PC-9 (cell line): ENCODE measurements at regions not wholly inside any gene's neighbourhood (a gene's known extent, or its start where the extent isn't known, plus 50 kb on each side); places are given as distances from the start of the nearest gene placed in this dataset.
A peak's percentile ranks its signal among the peaks of the same experiment; 100 is the strongest.

Experiments
- BruUV-seq: library from RNA; stranded (reverse); fragments of 400-500 nt; replicated peaks from 2 replicates; lab custom pipeline; 2021; lab: Mats Ljungman, UMichigan
- CTCF ChIA-PET: fragments of 300-600 bp; sonication (Branson Sonifier 250); formaldehyde crosslinking; loops from one replicate; lab custom pipeline; 2022; ENCODE audit warnings: antibody characterized with exemption; lab: Charles Lee
- POLR2A ChIA-PET: fragments of 300-600 bp; sonication (Branson Sonifier 250); formaldehyde crosslinking; loops from one replicate; lab custom pipeline; 2022; ENCODE audit warnings: antibody characterized with exemption; ENCODE audit not compliant: unreplicated experiment; lab: Charles Lee
- DNase-seq, 2 experiments: peaks; one replicate each; pipeline versions ENCODE4 v3.0.0 to v3.0.0-alpha.2; 2015 to 2022; ENCODE audit warnings: mixed read lengths in 1 of 2
- H2AFZ ChIP-seq: fragments of 200-600 bp; sonication (generic); 2 replicates; pipeline ENCODE4 v1.8.1; 2017; ENCODE audit warnings: antibody characterized with exemption
- H3F3A ChIP-seq: fragments of 200-600 bp; sonication (generic); 2 replicates; pipeline ENCODE4 v1.8.1; 2017; ENCODE audit warnings: antibody characterized with exemption, mild to moderate bottlenecking, low read depth; ENCODE audit not compliant: insufficient read depth
- H3K27ac ChIP-seq: fragments of 200-600 bp; sonication (generic); 2 replicates; pipeline ENCODE4 v1.6.1; 2016; ENCODE audit warnings: mixed run types
- H3K27me3 ChIP-seq: fragments of 200-600 bp; sonication (generic); 2 replicates; pipeline ENCODE4 v1.6.1; 2016; ENCODE audit warnings: low read depth, mixed run types; ENCODE audit not compliant: insufficient read depth
- H3K36me3 ChIP-seq: fragments of 200-600 bp; sonication (generic); 2 replicates; pipeline ENCODE4 v1.6.1; 2016; ENCODE audit warnings: low read depth, mixed run types
- H3K4me1 ChIP-seq: fragments of 200-600 bp; sonication (generic); replicated peaks from 2 replicates; pipeline ENCODE4 v1.6.1; 2016; ENCODE audit warnings: mixed run types; ENCODE audit not compliant: insufficient read depth
- H3K4me2 ChIP-seq: fragments of 200-600 bp; sonication (generic); 2 replicates; pipeline ENCODE4 v1.6.1; 2017; ENCODE audit warnings: mixed run types
- H3K4me3 ChIP-seq: fragments of 200-600 bp; sonication (generic); 2 replicates; pipeline ENCODE4 v1.6.1; 2016; ENCODE audit warnings: mixed run types
- H3K79me2 ChIP-seq: fragments of 200-600 bp; sonication (generic); 2 replicates; pipeline ENCODE4 v1.6.1; 2017; ENCODE audit warnings: low read depth, mixed run types
- H3K9me2 ChIP-seq: fragments of 200-600 bp; sonication (generic); 2 replicates; pipeline ENCODE4 v1.8.1; 2017; ENCODE audit warnings: mild to moderate bottlenecking; ENCODE audit not compliant: insufficient read depth
- H3K9me3 ChIP-seq: fragments of 200-600 bp; sonication (generic); 2 replicates; pipeline ENCODE4 v1.8.1; 2016; ENCODE audit warnings: low read depth; ENCODE audit not compliant: insufficient read depth
- H4K20me1 ChIP-seq: fragments of 200-600 bp; sonication (generic); 2 replicates; pipeline ENCODE4 v1.8.1; 2017; ENCODE audit not compliant: insufficient read depth
- EZH2 ChIP-seq: fragments of 200-600 bp; sonication (generic); IDR thresholded peaks from 2 replicates; pipeline ENCODE4 v1.8.0; 2017; ENCODE audit warnings: antibody characterized with exemption, low read depth
- intact Hi-C: fragments of 100-400 bp; cut with micrococcal nuclease; formaldehyde crosslinking; loops from one replicate; pipeline ENCODE4 v1.10.0; 2022; ENCODE audit not compliant: unreplicated experiment
- TF ChIP-seq, protein P1 (sequence below): fragments of 200-600 bp; sonication (generic); conservative IDR thresholded peaks from 2 replicates; pipeline ENCODE4 v1.6.1; 2017; ENCODE audit warnings: mixed run types, antibody characterized with exemption, mild to moderate bottlenecking, moderate library complexity

DNA sequence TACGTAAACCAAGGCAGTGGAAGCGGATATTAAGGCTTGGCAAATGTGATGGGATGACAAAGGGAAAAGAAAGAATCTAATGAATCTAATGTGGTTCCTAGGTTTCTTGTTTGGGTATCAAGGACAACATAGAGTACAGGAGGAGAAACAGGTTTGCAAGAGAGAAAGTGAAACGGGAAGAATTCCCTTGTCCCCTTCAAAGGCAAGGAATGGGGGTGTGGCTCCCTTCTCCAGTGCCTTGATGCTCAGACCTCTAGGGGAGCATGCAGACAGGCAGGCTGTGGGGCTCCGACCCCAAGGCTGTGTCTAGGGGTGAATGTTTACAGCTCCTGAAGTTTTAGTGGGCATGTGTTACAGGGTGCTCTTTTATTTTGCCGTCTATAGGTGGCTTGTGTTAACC, 317.5 kb upstream of the HSF2 start:
- Histone ChIP-seq H3K4me2 (peak overlapping the region; percentile 46), H3K79me2 (no peaks in the 10 kb centered on the region), H4K20me1 (no peaks in the 10 kb centered on the region), H3F3A (no peaks in the 10 kb centered on the region), H3K27me3 (no peaks in the 10 kb centered on the region), H3K4me1 (no peaks in the 10 kb centered on the region), H3K9me2 (no peaks in the 10 kb centered on the region), H3K36me3 (no peaks in the 10 kb centered on the region), H3K4me3 (0 out of 2 replicates have a peak overlapping the region, but pooled peaks have one; percentile 1), H3K27ac (no peak overlapping the region), H3K9me3 (no peaks in the 10 kb centered on the region), H2AFZ (peak overlapping the region; percentile 69; the same call in 1 of the 2 replicates)
- intact Hi-C loops: no loop called here
- BruUV-seq: no TSS peak
- peak in 1 of 2 experiments; percentile 2 for DNase-seq
- ChIA-PET CTCF (no interaction called here), POLR2A (no interaction called here)
- no peak for TF ChIP-seq EZH2
- TF ChIP-seq, protein P1, sequence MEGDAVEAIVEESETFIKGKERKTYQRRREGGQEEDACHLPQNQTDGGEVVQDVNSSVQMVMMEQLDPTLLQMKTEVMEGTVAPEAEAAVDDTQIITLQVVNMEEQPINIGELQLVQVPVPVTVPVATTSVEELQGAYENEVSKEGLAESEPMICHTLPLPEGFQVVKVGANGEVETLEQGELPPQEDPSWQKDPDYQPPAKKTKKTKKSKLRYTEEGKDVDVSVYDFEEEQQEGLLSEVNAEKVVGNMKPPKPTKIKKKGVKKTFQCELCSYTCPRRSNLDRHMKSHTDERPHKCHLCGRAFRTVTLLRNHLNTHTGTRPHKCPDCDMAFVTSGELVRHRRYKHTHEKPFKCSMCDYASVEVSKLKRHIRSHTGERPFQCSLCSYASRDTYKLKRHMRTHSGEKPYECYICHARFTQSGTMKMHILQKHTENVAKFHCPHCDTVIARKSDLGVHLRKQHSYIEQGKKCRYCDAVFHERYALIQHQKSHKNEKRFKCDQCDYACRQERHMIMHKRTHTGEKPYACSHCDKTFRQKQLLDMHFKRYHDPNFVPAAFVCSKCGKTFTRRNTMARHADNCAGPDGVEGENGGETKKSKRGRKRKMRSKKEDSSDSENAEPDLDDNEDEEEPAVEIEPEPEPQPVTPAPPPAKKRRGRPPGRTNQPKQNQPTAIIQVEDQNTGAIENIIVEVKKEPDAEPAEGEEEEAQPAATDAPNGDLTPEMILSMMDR: no peak

DNA sequence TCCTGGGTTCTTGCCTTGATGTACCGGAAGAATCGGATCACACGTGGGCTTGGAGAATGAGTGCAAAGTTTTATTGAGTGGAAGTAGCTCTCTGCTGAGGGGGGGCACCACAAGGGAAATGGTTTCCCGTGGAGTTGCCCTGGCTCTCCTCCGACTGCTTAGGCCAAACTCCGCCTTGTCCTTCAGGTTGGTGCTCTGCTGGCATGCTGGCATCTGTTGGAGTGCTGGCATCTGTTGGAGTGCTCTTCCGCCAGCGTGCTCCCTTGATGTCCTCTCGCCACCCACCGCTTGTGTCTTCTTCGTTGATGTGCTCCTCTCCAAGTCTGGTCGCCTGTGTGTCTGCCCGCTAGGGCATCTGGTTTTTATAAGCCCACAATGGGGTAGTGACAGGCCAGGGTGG, 317.1 kb upstream of the HSF2 start:
- H3K36me3 ChIP-seq: no peaks in the 10 kb centered on the region
- H3K79me2 ChIP-seq: no peaks in the 10 kb centered on the region
- H3K27me3 ChIP-seq: no peaks in the 10 kb centered on the region
- H3K9me2 ChIP-seq: no peaks in the 10 kb centered on the region
- ChIA-PET CTCF (no interaction called here), POLR2A (no interaction called here)
- TF ChIP-seq, protein P1: no peak
- TF ChIP-seq EZH2: no peak
- H3K4me1 ChIP-seq: no peaks in the 10 kb centered on the region
- intact Hi-C loops: no loop called here
- no peak overlapping the region for H3K4me3 ChIP-seq
- H3K9me3 ChIP-seq: no peaks in the 10 kb centered on the region
- H3K4me2 ChIP-seq: peak overlapping the region; percentile 46
- DNase-seq: no peak
- no peak overlapping the region for H3K27ac ChIP-seq
- peak overlapping the region; percentile 69; the same call in 1 of the 2 replicates for H2AFZ ChIP-seq
- no peaks in the 10 kb centered on the region for H4K20me1 ChIP-seq
- no peaks in the 10 kb centered on the region for H3F3A ChIP-seq
- BruUV-seq: no TSS peak

DNA sequence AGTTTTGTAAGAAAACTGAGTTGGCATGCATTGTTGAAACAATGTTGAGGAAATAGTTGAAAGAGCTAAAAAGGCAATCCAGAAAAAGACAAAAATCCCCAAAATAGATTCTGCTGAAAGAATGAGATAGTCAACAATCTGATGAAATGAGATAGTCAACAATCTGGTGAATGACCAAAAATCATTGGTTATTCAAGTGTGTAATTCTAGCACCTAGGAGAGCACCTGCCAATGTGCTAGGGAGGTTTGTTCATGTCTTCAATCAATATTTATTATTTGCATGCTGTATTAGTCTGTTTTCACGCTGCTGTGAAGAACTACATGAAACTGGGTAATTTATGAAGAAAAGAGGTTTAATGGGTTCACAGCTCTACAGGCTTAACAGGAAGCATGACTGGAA, 307.1 kb upstream of the HSF2 start:
- no peak overlapping the region for H3K4me2 ChIP-seq
- no peak for TF ChIP-seq EZH2
- TF ChIP-seq, protein P1: no peak
- no peak overlapping the region for H3K27ac ChIP-seq
- H3K27me3 ChIP-seq: no peaks in the 10 kb centered on the region
- H3F3A ChIP-seq: no peaks in the 10 kb centered on the region
- BruUV-seq: no TSS peak
- ChIA-PET CTCF (interaction anchor here (0.7 kb wide), 1 partner anchor 62 kb away, joined by 4 read pairs; no protein-coding TSS in a partner anchor), POLR2A (no interaction called here)
- H3K4me1 ChIP-seq: no peaks in the 10 kb centered on the region
- intact Hi-C loops: no loop called here
- H3K9me3 ChIP-seq: no peaks in the 10 kb centered on the region
- DNase-seq: no peak
- H3K36me3 ChIP-seq: no peaks in the 10 kb centered on the region
- H4K20me1 ChIP-seq: no peaks in the 10 kb centered on the region
- H3K4me3 ChIP-seq: no peak overlapping the region
- no peaks in the 10 kb centered on the region for H3K79me2 ChIP-seq
- H2AFZ ChIP-seq: no peak overlapping the region
- no peaks in the 10 kb centered on the region for H3K9me2 ChIP-seq
